Astrocyte (in vitro differentiated cells and primary cell): ENCODE measurements at regions not wholly inside any gene's neighbourhood (a gene's known extent, or its start where the extent isn't known, plus 50 kb on each side); places are given as distances from the start of the nearest gene placed in this dataset.

ENCODE experiments used
- DNase-seq: peaks from one replicate; pipeline ENCODE4 v3.0.0-alpha.2; 2010; ENCODE audit warnings: low read depth
- FAIRE-seq: peaks from 2 replicates; lab custom pipeline; 2011; peaks lifted over from hg19 to GRCh38; lab: Jason Lieb, UNC
- H2AFZ ChIP-seq: 2 replicates; pipeline ENCODE4 v1.6.0; 2012; ENCODE audit warnings: low read depth, low read length, inconsistent platforms
- H3K27ac ChIP-seq: 2 replicates; pipeline ENCODE4 v1.5.1; 2011; ENCODE audit warnings: low read depth, low read length, inconsistent platforms
- H3K27me3 ChIP-seq: 2 replicates; pipeline ENCODE4 v1.6.0; 2011; ENCODE audit warnings: low read length, inconsistent platforms; ENCODE audit not compliant: insufficient read depth
- H3K36me3 ChIP-seq: 2 replicates; pipeline ENCODE4 v1.5.1; 2011; ENCODE audit warnings: low read length, inconsistent platforms; ENCODE audit not compliant: insufficient read depth
- H3K4me1 ChIP-seq: 2 replicates; pipeline ENCODE4 v1.5.1; 2011; ENCODE audit warnings: low read length, inconsistent platforms; ENCODE audit not compliant: insufficient read depth
- H3K4me2 ChIP-seq: 2 replicates; pipeline ENCODE4 v1.6.0; 2012; ENCODE audit warnings: low read length, inconsistent platforms
- H3K4me3 ChIP-seq: 2 replicates; pipeline ENCODE4 v1.5.1; 2011; ENCODE audit warnings: low read depth, mild to moderate bottlenecking, low read length, inconsistent platforms; ENCODE audit not compliant: insufficient read depth
- H3K79me2 ChIP-seq: 2 replicates; pipeline ENCODE4 v1.6.0; 2012; ENCODE audit warnings: mild to moderate bottlenecking, low read length, inconsistent platforms; ENCODE audit not compliant: insufficient read depth
- H3K9ac ChIP-seq: 2 replicates; pipeline ENCODE4 v1.6.0; 2012; ENCODE audit warnings: mild to moderate bottlenecking, low read length, inconsistent platforms
- H3K9me3 ChIP-seq: 2 replicates; pipeline ENCODE4 v1.5.1; 2012; ENCODE audit warnings: low read depth, mild to moderate bottlenecking, low read length, inconsistent platforms; ENCODE audit not compliant: insufficient read depth
- H4K20me1 ChIP-seq: 2 replicates; pipeline ENCODE4 v1.6.0; 2012; ENCODE audit warnings: low read length, inconsistent platforms; ENCODE audit not compliant: insufficient read depth
- H3K27ac Mint-ChIP-seq: one replicate; pipeline ENCODE4 v1.8.0; 2021; ENCODE audit warnings: mild to moderate bottlenecking, mixed read lengths; ENCODE audit not compliant: unreplicated experiment
- H3K27me3 Mint-ChIP-seq: one replicate; pipeline ENCODE4 v1.8.0; 2021; ENCODE audit warnings: low read depth, mixed read lengths; ENCODE audit not compliant: unreplicated experiment
- H3K36me3 Mint-ChIP-seq: one replicate; pipeline ENCODE4 v1.8.0; 2021; ENCODE audit warnings: low read depth, mixed read lengths; ENCODE audit not compliant: unreplicated experiment
- H3K4me1 Mint-ChIP-seq: one replicate; pipeline ENCODE4 v1.8.0; 2021; ENCODE audit warnings: low read depth, mixed read lengths; ENCODE audit not compliant: unreplicated experiment
- H3K4me3 Mint-ChIP-seq: one replicate; pipeline ENCODE4 v1.8.0; 2021; ENCODE audit warnings: mild to moderate bottlenecking, moderate library complexity, mixed read lengths; ENCODE audit not compliant: unreplicated experiment
- H3K9me3 Mint-ChIP-seq: one replicate; pipeline ENCODE4 v1.8.0; 2021; ENCODE audit warnings: mild to moderate bottlenecking, mixed read lengths; ENCODE audit not compliant: unreplicated experiment
- CTCF ChIP-seq: IDR thresholded peaks from 2 replicates; pipeline ENCODE4 v1.5.1; 2011; ENCODE audit warnings: low read depth, mild to moderate bottlenecking, inconsistent platforms, low read length, moderate library complexity; ENCODE audit not compliant: insufficient read depth
- EZH2 ChIP-seq: IDR thresholded peaks from 2 replicates; pipeline ENCODE4 v1.6.1; 2012; ENCODE audit warnings: mild to moderate bottlenecking, low read length, inconsistent platforms; ENCODE audit not compliant: insufficient read depth

DNA sequence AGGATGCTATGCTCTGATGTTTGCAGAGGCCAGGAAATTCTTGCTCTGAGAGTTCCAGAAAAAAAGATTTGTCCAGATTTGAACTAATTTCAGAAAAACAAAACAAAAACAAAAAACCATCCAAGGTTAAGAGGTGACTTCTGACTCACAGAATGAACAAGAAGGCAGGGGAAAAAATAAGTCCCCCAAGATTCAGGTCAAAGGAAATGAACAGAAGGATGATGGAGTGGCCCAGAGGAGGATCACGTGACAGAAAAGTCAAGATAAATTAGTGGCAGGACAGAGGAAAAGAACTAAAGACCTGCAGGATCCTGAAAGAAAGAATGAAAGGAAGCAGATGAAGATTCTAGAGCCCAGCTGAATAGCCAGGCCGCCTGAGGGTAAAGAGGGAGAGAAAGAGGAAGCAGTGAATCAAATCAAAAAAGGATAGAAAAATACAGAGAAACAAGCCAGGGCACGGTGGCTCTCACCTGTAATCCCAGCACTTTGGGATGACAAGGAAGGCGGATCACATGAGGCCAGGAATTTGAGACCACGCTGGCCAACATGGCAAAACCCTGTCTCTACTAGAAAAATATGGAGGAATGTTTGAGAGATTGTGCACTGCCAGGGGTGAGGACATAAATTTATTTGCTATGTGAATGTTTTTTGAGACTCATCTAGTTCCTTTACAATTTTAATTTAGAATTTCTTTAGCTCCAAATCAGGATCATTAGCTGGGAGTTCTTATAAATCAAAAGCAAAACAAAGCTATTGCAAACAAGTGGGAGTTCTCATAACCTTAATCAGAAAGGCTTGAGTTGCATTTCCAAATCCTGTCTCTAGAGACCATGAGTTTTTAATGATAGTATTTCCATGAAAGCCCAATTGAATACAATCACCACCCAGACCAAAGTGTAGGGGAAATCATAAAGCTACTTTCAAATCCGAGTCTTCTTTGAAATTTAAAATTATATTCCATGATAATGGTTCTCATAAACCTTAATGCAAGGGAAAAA, 217.1 kb upstream of the PLEKHG7 start:
- H3K4me2 ChIP-seq: no peak overlapping the region
- H3K9ac ChIP-seq: no peak overlapping the region
- no peaks in the 10 kb centered on the region for H3K36me3 ChIP-seq
- H3K27ac ChIP-seq: no peak overlapping the region
- H3K79me2 ChIP-seq: no peaks in the 10 kb centered on the region
- FAIRE-seq (no peak), DNase-seq (no peak)
- H3K4me3 ChIP-seq: no peak overlapping the region
- H2AFZ ChIP-seq: no peak overlapping the region
- no peaks in the 10 kb centered on the region for H3K36me3 Mint-ChIP-seq
- no peak overlapping the region for H3K27ac Mint-ChIP-seq
- no peak overlapping the region for H3K4me3 Mint-ChIP-seq
- no peaks in the 10 kb centered on the region for H3K9me3 Mint-ChIP-seq
- H3K27me3 ChIP-seq: no peaks in the 10 kb centered on the region
- H3K4me1 Mint-ChIP-seq: no peaks in the 10 kb centered on the region
- no peaks in the 10 kb centered on the region for H3K27me3 Mint-ChIP-seq
- H3K9me3 ChIP-seq: no peaks in the 10 kb centered on the region
- no peak for TF ChIP-seq EZH2
- TF ChIP-seq CTCF: no peak
- no peaks in the 10 kb centered on the region for H3K4me1 ChIP-seq
- no peaks in the 10 kb centered on the region for H4K20me1 ChIP-seq

- Histone ChIP-seq H3K9me3 (no peaks in the 10 kb centered on the region), H3K27me3 (no peaks in the 10 kb centered on the region), H3K9ac (no peak overlapping the region), H3K79me2 (no peaks in the 10 kb centered on the region), H4K20me1 (no peaks in the 10 kb centered on the region), H2AFZ (no peak overlapping the region), H3K4me3 (no peak overlapping the region), H3K27ac (no peak overlapping the region), H3K4me1 (no peaks in the 10 kb centered on the region), H3K4me2 (no peak overlapping the region), H3K36me3 (no peaks in the 10 kb centered on the region)
- no peaks in the 10 kb centered on the region for H3K36me3 Mint-ChIP-seq
- no peak for DNase-seq
- H3K4me1 Mint-ChIP-seq: no peaks in the 10 kb centered on the region
- H3K27ac Mint-ChIP-seq: no peak overlapping the region
- FAIRE-seq: no peak
- no peaks in the 10 kb centered on the region for H3K9me3 Mint-ChIP-seq
- H3K27me3 Mint-ChIP-seq: no peaks in the 10 kb centered on the region
- no peak overlapping the region for H3K4me3 Mint-ChIP-seq
- TF ChIP-seq CTCF: no peak
Measured at GRCh38 chr12:92482599-92482998, 220.2 kb upstream of the PLEKHG7 start.

GRCh38 chr12:92481066-92481465, 221.7 kb upstream of the PLEKHG7 start:
- Histone ChIP-seq H3K27me3 (no peaks in the 10 kb centered on the region), H3K9me3 (no peaks in the 10 kb centered on the region), H2AFZ (no peak overlapping the region), H3K4me1 (no peaks in the 10 kb centered on the region), H3K9ac (no peak overlapping the region), H3K4me2 (no peak overlapping the region), H3K27ac (no peak overlapping the region), H4K20me1 (no peaks in the 10 kb centered on the region), H3K36me3 (no peaks in the 10 kb centered on the region), H3K4me3 (no peak overlapping the region), H3K79me2 (no peaks in the 10 kb centered on the region)
- TF ChIP-seq CTCF (no peak), EZH2 (no peak)
- DNase-seq (no peak), FAIRE-seq (no peak)
- H3K27me3 Mint-ChIP-seq: no peaks in the 10 kb centered on the region
- H3K4me3 Mint-ChIP-seq: no peak overlapping the region
- no peak overlapping the region for H3K27ac Mint-ChIP-seq
- no peaks in the 10 kb centered on the region for H3K36me3 Mint-ChIP-seq
- H3K9me3 Mint-ChIP-seq: no peaks in the 10 kb centered on the region
- no peaks in the 10 kb centered on the region for H3K4me1 Mint-ChIP-seq
